Cardiac muscle cell (in vitro differentiated cells and primary cell): ENCODE measurements at regions not wholly inside any gene's neighbourhood (a gene's known extent, or its start where the extent isn't known, plus 50 kb on each side); places are given as distances from the start of the nearest gene placed in this dataset.

Experiments used
- DNase-seq, 2 donors: peaks; one replicate each; pipeline versions ENCODE4 v3.0.0 to v3.0.0-alpha.2; 2010 to 2017; ENCODE audit warnings: low read depth in 1 of 2, low spot score in 1 of 2
- H3K27ac ChIP-seq: fragments of 200-600 bp; sonication (generic); 2 replicates; pipeline ENCODE4 v1.5.1; 2016
- H3K27me3 ChIP-seq: fragments of 200-600 bp; sonication (generic); 2 replicates; pipeline ENCODE4 v1.6.0; 2016; ENCODE audit warnings: control low read depth
- H3K36me3 ChIP-seq: fragments of 200-600 bp; sonication (generic); 2 replicates; pipeline ENCODE4 v1.5.1; 2016; ENCODE audit warnings: control low read depth
- H3K4me1 ChIP-seq: fragments of 200-600 bp; sonication (generic); 2 replicates; pipeline ENCODE4 v1.8.1; 2017; ENCODE audit warnings: low read depth, mild to moderate bottlenecking, mixed run types
- H3K4me3 ChIP-seq: fragments of 200-600 bp; sonication (generic); 2 replicates; pipeline ENCODE4 v1.5.1; 2016; ENCODE audit warnings: mild to moderate bottlenecking
- H3K9me3 ChIP-seq: fragments of 200-600 bp; sonication (generic); 2 replicates; pipeline ENCODE4 v1.5.1; 2017; ENCODE audit warnings: low read depth, mild to moderate bottlenecking, control low read depth
- CTCF ChIP-seq: IDR thresholded peaks from 2 replicates; pipeline ENCODE4 v1.5.1; 2012; ENCODE audit warnings: low read depth, mild to moderate bottlenecking, low read length

GRCh38 chr18:66979009-66979408 is 375.1 kb upstream of the CDH19 start:
- Histone ChIP-seq H3K27ac (no peak overlapping the region), H3K4me3 (no peak overlapping the region), H3K36me3 (no peaks in the 10 kb centered on the region), H3K9me3 (no peaks in the 10 kb centered on the region), H3K27me3 (no peaks in the 10 kb centered on the region), H3K4me1 (no peaks in the 10 kb centered on the region)
- no peak for TF ChIP-seq CTCF
- DNase-seq, result no peak

GRCh38 chr18:66972681-66973080 is 368.8 kb upstream of the CDH19 start:
- no peaks in the 10 kb centered on the region for H3K27me3 ChIP-seq
- no peak overlapping the region for H3K27ac ChIP-seq
- no peak for DNase-seq
- TF ChIP-seq CTCF, result no peak
- no peaks in the 10 kb centered on the region for H3K36me3 ChIP-seq
- H3K9me3 ChIP-seq, result no peaks in the 10 kb centered on the region
- H3K4me1 ChIP-seq, result no peaks in the 10 kb centered on the region
- no peak overlapping the region for H3K4me3 ChIP-seq

- H3K27ac ChIP-seq, result no peak overlapping the region
- no peak for DNase-seq
- H3K4me1 ChIP-seq, result no peaks in the 10 kb centered on the region
- no peaks in the 10 kb centered on the region for H3K36me3 ChIP-seq
- no peak overlapping the region for H3K4me3 ChIP-seq
- H3K9me3 ChIP-seq, result no peaks in the 10 kb centered on the region
- no peaks in the 10 kb centered on the region for H3K27me3 ChIP-seq
- no peak for TF ChIP-seq CTCF
These were observed 368.1 kb upstream of the CDH19 start for GRCh38 chr18:66971960-66972359.

GRCh38 chr18:66966171-66966570 is 362.3 kb upstream of the CDH19 start:
- no peaks in the 10 kb centered on the region for H3K9me3 ChIP-seq
- H3K27me3 ChIP-seq, result no peaks in the 10 kb centered on the region
- no peak for TF ChIP-seq CTCF
- DNase-seq, result no peak
- H3K4me1 ChIP-seq, result no peaks in the 10 kb centered on the region
- H3K36me3 ChIP-seq, result no peaks in the 10 kb centered on the region
- H3K4me3 ChIP-seq, result no peak overlapping the region
- no peak overlapping the region for H3K27ac ChIP-seq

- TF ChIP-seq CTCF, result no peak
These were observed 354.4 kb upstream of the CDH19 start for GRCh38 chr18:66958309-66958708.

GRCh38 chr18:66951750-66952149 is 347.9 kb upstream of the CDH19 start:
- Histone ChIP-seq H3K4me1 (no peaks in the 10 kb centered on the region), H3K27ac (no peak overlapping the region), H3K27me3 (no peaks in the 10 kb centered on the region), H3K4me3 (no peak overlapping the region), H3K9me3 (no peaks in the 10 kb centered on the region), H3K36me3 (no peaks in the 10 kb centered on the region)
- TF ChIP-seq CTCF, result no peak
- no peak for DNase-seq

More at GRCh38 chr18:66958309-66958708, 354.4 kb upstream of the CDH19 start:
- no peaks in the 10 kb centered on the region for H3K4me1 ChIP-seq
- H3K9me3 ChIP-seq, result no peaks in the 10 kb centered on the region
- H3K27me3 ChIP-seq, result no peaks in the 10 kb centered on the region
- no peak for DNase-seq
- no peak overlapping the region for H3K4me3 ChIP-seq
- H3K36me3 ChIP-seq, result no peaks in the 10 kb centered on the region
- H3K27ac ChIP-seq, result no peak overlapping the region
